ENCODE measurements at regions not wholly inside any gene's neighbourhood (a gene's known extent, or its start where the extent isn't known, plus 50 kb on each side); places are given as distances from the start of the nearest gene placed in this dataset.
A peak's percentile ranks its signal among the peaks of the same experiment; 100 is the strongest.

DNA sequence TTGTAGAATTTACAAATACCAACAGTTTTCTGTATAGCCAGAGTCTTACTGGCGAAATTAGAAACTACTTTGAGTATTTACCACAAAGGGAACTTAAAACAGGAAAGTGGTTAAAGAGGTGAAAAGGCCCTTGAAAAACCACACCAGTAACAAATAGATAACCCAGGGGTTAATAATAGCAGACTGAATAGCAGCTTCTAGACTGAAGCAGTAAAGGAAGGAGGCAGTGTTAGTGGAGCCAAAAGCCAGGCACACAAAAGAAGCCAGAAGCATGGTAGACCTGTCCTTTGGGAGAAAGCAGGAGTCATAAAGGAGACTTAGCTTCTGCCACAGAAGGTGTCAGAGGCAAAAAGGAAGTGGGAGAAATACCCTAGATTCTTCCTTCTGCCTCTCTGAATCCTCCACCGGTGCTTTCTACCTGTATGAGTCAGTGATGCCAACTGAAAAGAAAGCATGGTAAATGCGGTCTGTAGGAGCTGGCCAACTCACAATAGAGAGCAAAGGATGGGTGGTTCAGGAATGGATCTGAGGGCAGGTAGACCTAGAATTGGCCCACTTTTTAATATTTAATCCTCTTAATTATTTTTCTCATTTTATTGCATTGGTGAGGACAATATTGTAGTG is 97.3 kb downstream of the ARL6IP6 start (continued):
- TF ChIP-seq, protein P1, sequence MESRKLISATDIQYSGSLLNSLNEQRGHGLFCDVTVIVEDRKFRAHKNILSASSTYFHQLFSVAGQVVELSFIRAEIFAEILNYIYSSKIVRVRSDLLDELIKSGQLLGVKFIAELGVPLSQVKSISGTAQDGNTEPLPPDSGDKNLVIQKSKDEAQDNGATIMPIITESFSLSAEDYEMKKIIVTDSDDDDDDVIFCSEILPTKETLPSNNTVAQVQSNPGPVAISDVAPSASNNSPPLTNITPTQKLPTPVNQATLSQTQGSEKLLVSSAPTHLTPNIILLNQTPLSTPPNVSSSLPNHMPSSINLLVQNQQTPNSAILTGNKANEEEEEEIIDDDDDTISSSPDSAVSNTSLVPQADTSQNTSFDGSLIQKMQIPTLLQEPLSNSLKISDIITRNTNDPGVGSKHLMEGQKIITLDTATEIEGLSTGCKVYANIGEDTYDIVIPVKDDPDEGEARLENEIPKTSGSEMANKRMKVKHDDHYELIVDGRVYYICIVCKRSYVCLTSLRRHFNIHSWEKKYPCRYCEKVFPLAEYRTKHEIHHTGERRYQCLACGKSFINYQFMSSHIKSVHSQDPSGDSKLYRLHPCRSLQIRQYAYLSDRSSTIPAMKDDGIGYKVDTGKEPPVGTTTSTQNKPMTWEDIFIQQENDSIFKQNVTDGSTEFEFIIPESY (IDR thresholded peaks at IDR 0.05; ENCODE audit: extremely low read depth, insufficient replicate concordance, low read length) = no peak
- no peak for TF ChIP-seq SIN3A (IDR thresholded peaks at IDR 0.05; ENCODE audit: low read depth)
- TF ChIP-seq CTCF (IDR thresholded peaks at IDR 0.05 in 2 of 3, conservative IDR thresholded peaks at IDR 0.05 in 1 of 3; ENCODE audit: borderline replicate concordance in 1 of 3, insufficient read depth in 1 of 3, low read depth in 2 of 3, low read length in 2 of 3) = no peak
- no peak for TF ChIP-seq POLR2AphosphoS5 (IDR thresholded peaks at IDR 0.05; ENCODE audit: low read depth, low read length)

DNA sequence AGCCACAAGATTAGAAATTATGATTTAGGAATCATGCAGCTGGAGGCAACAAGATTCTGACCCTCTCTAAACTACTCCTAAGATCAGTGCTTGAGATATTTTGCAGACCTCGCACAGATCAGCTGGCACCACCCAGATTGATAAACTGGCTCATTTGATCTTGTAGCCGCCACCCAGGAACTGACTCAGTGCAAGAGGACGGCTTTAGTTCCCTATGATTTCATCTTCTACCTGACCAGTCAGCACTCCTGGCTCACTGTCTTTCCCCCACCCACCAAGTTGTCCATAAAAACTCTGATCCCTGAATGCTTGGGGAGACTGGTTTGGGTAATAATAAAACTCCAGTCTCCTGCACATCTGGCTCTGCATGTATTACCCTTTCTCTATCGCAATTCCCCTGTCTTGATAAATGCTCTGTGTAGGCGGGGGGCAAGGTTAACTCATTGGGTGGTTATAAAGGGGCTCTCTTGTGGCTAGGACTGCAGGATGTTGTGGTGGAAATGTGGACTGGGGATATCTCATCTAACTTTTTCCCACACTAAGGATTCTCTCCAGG is 96.1 kb downstream of the ARL6IP6 start:
- no peak overlapping the region for H3K4me3 ChIP-seq (replicated peaks in 1 of 2; ENCODE audit: low read depth in 1 of 2, low read length in 2 of 2)
- no peak overlapping the region for H2AFZ ChIP-seq (ENCODE audit: low read depth, low read length, poor library complexity, severe bottlenecking)
- ATAC-seq (peak; percentile 47), DNase-seq (ENCODE audit: low read depth, low spot score) (no peak)
- no peaks in the 10 kb centered on the region for H4K20me1 ChIP-seq (ENCODE audit: insufficient read depth)
- H3K4me2 ChIP-seq (ENCODE audit: low read length) = no peak overlapping the region
- POLR2A ChIA-PET = no interaction called here
- H3K4me1 ChIP-seq (ENCODE audit: control insufficient read depth in 1 of 2, insufficient read depth in 2 of 2, low read length in 2 of 2) = peaks cover 0 to 7% of the 10 kb centered on the region in 2 experiments; a peak in 1 of 4 replicates
- no peaks in the 10 kb centered on the region for H3K36me3 ChIP-seq (ENCODE audit: control insufficient read depth in 1 of 2, insufficient read depth in 2 of 2, low read length in 2 of 2)
- RAD21 ChIA-PET (ENCODE audit: low non-redundant PET in 1 of 2, low total read pairs in 2 of 2, uncharacterized antibody in 2 of 2, unreplicated experiment in 2 of 2) = no interaction called here
- H3K79me2 ChIP-seq (ENCODE audit: insufficient read depth, low read length) = no peaks in the 10 kb centered on the region
- H3K9ac ChIP-seq (ENCODE audit: low read length) = no peak overlapping the region
- intact Hi-C loops (cut with micrococcal nuclease) = no loop called here
- H3K9me2 ChIP-seq (ENCODE audit: insufficient read depth) = no peaks in the 10 kb centered on the region
- H3K9me3 ChIP-seq (ENCODE audit: control insufficient read depth in 1 of 2, insufficient read depth in 1 of 2, low read depth in 1 of 2, low read length in 2 of 2) = no peaks in the 10 kb centered on the region
- no peak overlapping the region for H3K27ac ChIP-seq (ENCODE audit: low read depth, low read length)
- no peak for TF ChIP-seq POLR2A (IDR thresholded peaks at IDR 0.05; ENCODE audit: borderline replicate concordance, extremely low read depth, insufficient read depth, insufficient read length)
- TF ChIP-seq RAD21 (IDR thresholded peaks at IDR 0.05; ENCODE audit: low read depth) = no peak
- TF ChIP-seq YY1 (IDR thresholded peaks at IDR 0.05; ENCODE audit: extremely low read depth, insufficient replicate concordance, low read depth, low read length) = no peak
- no peak for TF ChIP-seq EZH2 (IDR thresholded peaks at IDR 0.05)
- TF ChIP-seq, protein P2, sequence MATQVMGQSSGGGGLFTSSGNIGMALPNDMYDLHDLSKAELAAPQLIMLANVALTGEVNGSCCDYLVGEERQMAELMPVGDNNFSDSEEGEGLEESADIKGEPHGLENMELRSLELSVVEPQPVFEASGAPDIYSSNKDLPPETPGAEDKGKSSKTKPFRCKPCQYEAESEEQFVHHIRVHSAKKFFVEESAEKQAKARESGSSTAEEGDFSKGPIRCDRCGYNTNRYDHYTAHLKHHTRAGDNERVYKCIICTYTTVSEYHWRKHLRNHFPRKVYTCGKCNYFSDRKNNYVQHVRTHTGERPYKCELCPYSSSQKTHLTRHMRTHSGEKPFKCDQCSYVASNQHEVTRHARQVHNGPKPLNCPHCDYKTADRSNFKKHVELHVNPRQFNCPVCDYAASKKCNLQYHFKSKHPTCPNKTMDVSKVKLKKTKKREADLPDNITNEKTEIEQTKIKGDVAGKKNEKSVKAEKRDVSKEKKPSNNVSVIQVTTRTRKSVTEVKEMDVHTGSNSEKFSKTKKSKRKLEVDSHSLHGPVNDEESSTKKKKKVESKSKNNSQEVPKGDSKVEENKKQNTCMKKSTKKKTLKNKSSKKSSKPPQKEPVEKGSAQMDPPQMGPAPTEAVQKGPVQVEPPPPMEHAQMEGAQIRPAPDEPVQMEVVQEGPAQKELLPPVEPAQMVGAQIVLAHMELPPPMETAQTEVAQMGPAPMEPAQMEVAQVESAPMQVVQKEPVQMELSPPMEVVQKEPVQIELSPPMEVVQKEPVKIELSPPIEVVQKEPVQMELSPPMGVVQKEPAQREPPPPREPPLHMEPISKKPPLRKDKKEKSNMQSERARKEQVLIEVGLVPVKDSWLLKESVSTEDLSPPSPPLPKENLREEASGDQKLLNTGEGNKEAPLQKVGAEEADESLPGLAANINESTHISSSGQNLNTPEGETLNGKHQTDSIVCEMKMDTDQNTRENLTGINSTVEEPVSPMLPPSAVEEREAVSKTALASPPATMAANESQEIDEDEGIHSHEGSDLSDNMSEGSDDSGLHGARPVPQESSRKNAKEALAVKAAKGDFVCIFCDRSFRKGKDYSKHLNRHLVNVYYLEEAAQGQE (IDR thresholded peaks at IDR 0.05; ENCODE audit: low read depth) = no peak
- TF ChIP-seq CTCF (IDR thresholded peaks at IDR 0.05 in 2 of 3, conservative IDR thresholded peaks at IDR 0.05 in 1 of 3; ENCODE audit: borderline replicate concordance in 1 of 3, insufficient read depth in 1 of 3, low read depth in 2 of 3, low read length in 2 of 3) = no peak
- no peak for TF ChIP-seq CEBPB (IDR thresholded peaks at IDR 0.05; ENCODE audit: low read depth)
- TF ChIP-seq ATF3 (IDR thresholded peaks at IDR 0.05) = no peak
- TF ChIP-seq JUND (IDR thresholded peaks at IDR 0.05) = no peak
- BruUV-seq (replicated peaks) = no TSS peak
- H3K27me3 ChIP-seq (ENCODE audit: insufficient read depth, low read length) = no peaks in the 10 kb centered on the region
- CTCF ChIA-PET = no interaction called here

Data from HCT116 (cell line).